NCI-H1105 (cell line): ENCODE measurements at regions not wholly inside any gene's neighbourhood (a gene's known extent, or its start where the extent isn't known, plus 50 kb on each side); places are given as distances from the start of the nearest gene placed in this dataset.
"Not testable (repeated sequence)": the region's sequence is repeated elsewhere in the genome, so short reads cannot be mapped to it uniquely, and the experiment has no call there.

ENCODE experiments used
- DNase-seq: peaks from one replicate; lab custom pipeline; 2025; lab: John Stamatoyannopoulos, UW

- no peak for DNase-seq
These were observed 105.8 kb upstream of the ARHGAP42 start for GRCh38 chr11:100581318-100581717.

- no peak for DNase-seq
These were observed 102.7 kb upstream of the ARHGAP42 start for GRCh38 chr11:100584201-100584985.

- DNase-seq: no peak
These were observed 101.4 kb upstream of the ARHGAP42 start for GRCh38 chr11:100585728-100586127.

- no peak for DNase-seq
These were observed 100.6 kb upstream of the ARHGAP42 start for GRCh38 chr11:100586361-100587101.

- no peak for DNase-seq
These were observed 94.3 kb upstream of the ARHGAP42 start for GRCh38 chr11:100592619-100593260.

- no peak for DNase-seq
These were observed 93.8 kb upstream of the ARHGAP42 start for GRCh38 chr11:100593291-100593690.

GRCh38 chr11:100594320-100594719, 92.8 kb upstream of the ARHGAP42 start:
- no peak for DNase-seq

GRCh38 chr11:100600941-100601340, 86.1 kb upstream of the ARHGAP42 start:
- DNase-seq: no peak

- no peak for DNase-seq
These were observed 84.4 kb upstream of the ARHGAP42 start for GRCh38 chr11:100602716-100603115.

- not testable (repeated sequence) for DNase-seq
These were observed 79.3 kb upstream of the ARHGAP42 start for GRCh38 chr11:100607761-100608160.

GRCh38 chr11:100612766-100613165, 74.3 kb upstream of the ARHGAP42 start:
- DNase-seq: no peak

GRCh38 chr11:100618914-100619313, 68.2 kb upstream of the ARHGAP42 start:
- no peak for DNase-seq

- no peak for DNase-seq
These were observed 67.6 kb upstream of the ARHGAP42 start for GRCh38 chr11:100619484-100619883.

- DNase-seq: no peak
These were observed 64.7 kb upstream of the ARHGAP42 start for GRCh38 chr11:100622404-100622803.

- DNase-seq: no peak
These were observed 62.7 kb upstream of the ARHGAP42 start for GRCh38 chr11:100624346-100624745.

GRCh38 chr11:100625041-100625440, 62.0 kb upstream of the ARHGAP42 start:
- no peak for DNase-seq

- no peak for DNase-seq
These were observed 57.4 kb upstream of the ARHGAP42 start for GRCh38 chr11:100629671-100630070.

- no peak for DNase-seq
These were observed 56.2 kb upstream of the ARHGAP42 start for GRCh38 chr11:100630898-100631297.

GRCh38 chr11:100631316-100631715, 55.8 kb upstream of the ARHGAP42 start:
- no peak for DNase-seq

GRCh38 chr11:100632941-100633452, 54.1 kb upstream of the ARHGAP42 start:
- DNase-seq: peak; percentile 9

GRCh38 chr11:100635194-100635593, 51.9 kb upstream of the ARHGAP42 start:
- no peak for DNase-seq

GRCh38 chr11:100636536-100636935, 50.6 kb upstream of the ARHGAP42 start:
- DNase-seq: no peak
